Heart right ventricle (tissue), 16 donors: ENCODE measurements at regions not wholly inside any gene's neighbourhood (a gene's known extent, or its start where the extent isn't known, plus 50 kb on each side); places are given as distances from the start of the nearest gene placed in this dataset.

Experiments used
- ATAC-seq, 8 donors: fragments of 200-7000 bp; cut with Tn5 transposase; one replicate each; pipeline ENCODE4 v1.9.1; 2020; ENCODE audit warnings: mild to moderate bottlenecking in 8 of 8, moderate library complexity in 8 of 8, moderate number of reproducible peaks in 1 of 8
- DNase-seq, 2 donors: peaks; one replicate each; pipeline ENCODE4 v3.0.0-alpha.2; 2020
- H3K27ac ChIP-seq, 10 donors: fragments of 200-600 bp; sonication (generic) in 2 of 10; one replicate each; pipeline versions ENCODE4 v1.5.0 to v1.8.0; 2020 to 2022; ENCODE audit warnings: mild to moderate bottlenecking in 3 of 10
- H3K27me3 ChIP-seq, 7 donors: fragments of 200-600 bp; one replicate each; pipeline ENCODE4 v1.8.0; 2021 to 2022; ENCODE audit warnings: mild to moderate bottlenecking in 2 of 7
- H3K36me3 ChIP-seq, 9 donors: fragments of 200-600 bp; sonication (generic) in 1 of 9; one replicate each; pipeline versions ENCODE4 v1.5.0 to v1.8.0; 2020 to 2022; ENCODE audit warnings: mild to moderate bottlenecking in 2 of 9
- H3K4me1 ChIP-seq, 9 donors: fragments of 200-600 bp; sonication (generic) in 1 of 9; one replicate each; pipeline versions ENCODE4 v1.5.0 to v1.8.0; 2020 to 2022; ENCODE audit warnings: mild to moderate bottlenecking in 4 of 9
- H3K4me3 ChIP-seq, 10 donors: fragments of 200-600 bp; sonication (generic) in 2 of 10; one replicate each; pipeline versions ENCODE4 v1.5.0 to v1.8.0; 2020 to 2022; ENCODE audit warnings: mild to moderate bottlenecking in 7 of 10, moderate library complexity in 2 of 10
- H3K9me3 ChIP-seq, 11 donors: fragments of 200-600 bp in 10 of 11; sonication (generic) in 2 of 11; one replicate each; pipeline versions ENCODE4 v1.5.0 to v1.8.0; 2013 to 2022; ENCODE audit warnings: mild to moderate bottlenecking in 2 of 11, control low read depth in 1 of 11, moderate library complexity in 1 of 11
- WGBS, 2 donors: extraction: QIAGEN DNeasy Blood & Tissue Kit; methylation state at CpG; one replicate each; pipeline ENCODE4 v1.1.7; 2013; ENCODE audit warnings: inconsistent platforms in 1 of 2; 5-methylcytosine and 5-hydroxymethylcytosine counted together
- intact Hi-C, 10 donors: fragments of 100-400 bp; cut with DNase I; formaldehyde crosslinking; loops; one replicate each; pipeline versions ENCODE4 v1.11.1 to v1.14.2; 2022
- TF ChIP-seq, protein P1 (sequence below), 9 donors: fragments of 200-600 bp; sonication (generic) in 2 of 9; IDR thresholded peaks; one replicate each; pipeline versions ENCODE4 v1.5.0 to v1.8.0; 2021 to 2022; ENCODE audit warnings: antibody characterized with exemption in 9 of 9, mild to moderate bottlenecking in 5 of 9, moderate library complexity in 1 of 9
- donor health status: Arrhythmogenic right ventricular cardiomyopathy.
- donor health status: ischemic (EF 13 %, LVEDD 7.1; RV severe dilation, severe dysfunction).
- donor health status: healthy with polysubstance abuse.
- donor health status: DM: no; HTN: yes; CAD: no.
- donor health status: DM: no; HTN: no; CAD: no.
- donor health status: ischemic (EF 25% LVEDD 6.9; RV normal size, moderate dysfunction).
- donor health status: ischemic (EF 25% LVEDD 5.7; RV mildly dilated, moderate dysfunction).
- donor health status: healthy.
- donor health status: DM: yes; HTN: yes; CAD: no.
- donor health status: Ischemic cardiomyopathy.
- donor health status: ischemic (EF 35%, LVEDD 5.7; RV mildly dilated, moderate dysfunction).
- donor health status: nonischemic (EF 11% LVEDD 7.7; RV severe dilation, severe dysfunction).
- donor health status: DM: yes; HTN: yes; CAD: no.
- donor health status: PGD.
- donor health status: ischemic (EF 29% LVEDD 5.4; RV normal size, mild dysfunction).
- donor health status: nonischemic (EF 23%, LVEDD 6.1; RV moderate dilation, normal function).

DNA sequence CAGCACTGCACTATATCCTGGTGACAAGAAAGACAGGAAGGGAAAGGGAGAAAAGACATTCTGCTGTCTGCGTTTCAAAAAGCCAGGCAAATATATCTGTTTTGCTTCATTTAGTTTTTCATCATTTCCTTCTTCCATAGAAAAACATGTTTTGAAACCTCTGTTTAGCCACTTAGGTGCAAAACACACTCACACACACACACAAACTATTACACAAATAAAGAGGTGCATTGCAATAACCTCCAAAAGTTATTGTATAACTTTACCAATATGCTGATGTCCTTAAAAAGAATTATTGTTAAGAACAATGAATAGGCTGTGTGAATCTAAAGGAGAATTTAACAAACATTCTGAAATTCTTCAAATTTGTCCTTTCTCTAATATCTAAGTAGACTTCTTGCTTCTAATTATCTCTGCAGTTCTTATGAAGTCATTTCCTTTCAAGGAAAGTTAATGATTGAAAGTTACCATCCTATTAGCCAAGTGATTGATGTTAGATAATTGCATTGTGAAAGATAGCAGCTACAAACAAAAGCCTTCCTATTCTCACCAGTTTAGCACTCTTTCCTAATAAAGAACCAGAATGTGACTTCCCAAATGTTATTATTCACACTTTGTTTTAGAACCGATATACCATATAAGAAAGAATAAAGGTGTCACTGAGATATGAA, 516.7 kb downstream of the KCNJ3 start:
- DNase-seq (no peak), ATAC-seq (no peak)
- WGBS, 2 donors = 36 to 43% methylated on average over 2 of the region's 2 CpGs
- intact Hi-C loops = no loop called here
- Histone ChIP-seq H3K27ac (no peak overlapping the region), H3K27me3 (peaks cover 0 to 3% (median 0%) of the 10 kb centered on the region in 7 donors), H3K36me3 (no peaks in the 10 kb centered on the region), H3K4me1 (no peaks in the 10 kb centered on the region), H3K4me3 (no peak overlapping the region), H3K9me3 (no peaks in the 10 kb centered on the region)
- TF ChIP-seq, protein P1, sequence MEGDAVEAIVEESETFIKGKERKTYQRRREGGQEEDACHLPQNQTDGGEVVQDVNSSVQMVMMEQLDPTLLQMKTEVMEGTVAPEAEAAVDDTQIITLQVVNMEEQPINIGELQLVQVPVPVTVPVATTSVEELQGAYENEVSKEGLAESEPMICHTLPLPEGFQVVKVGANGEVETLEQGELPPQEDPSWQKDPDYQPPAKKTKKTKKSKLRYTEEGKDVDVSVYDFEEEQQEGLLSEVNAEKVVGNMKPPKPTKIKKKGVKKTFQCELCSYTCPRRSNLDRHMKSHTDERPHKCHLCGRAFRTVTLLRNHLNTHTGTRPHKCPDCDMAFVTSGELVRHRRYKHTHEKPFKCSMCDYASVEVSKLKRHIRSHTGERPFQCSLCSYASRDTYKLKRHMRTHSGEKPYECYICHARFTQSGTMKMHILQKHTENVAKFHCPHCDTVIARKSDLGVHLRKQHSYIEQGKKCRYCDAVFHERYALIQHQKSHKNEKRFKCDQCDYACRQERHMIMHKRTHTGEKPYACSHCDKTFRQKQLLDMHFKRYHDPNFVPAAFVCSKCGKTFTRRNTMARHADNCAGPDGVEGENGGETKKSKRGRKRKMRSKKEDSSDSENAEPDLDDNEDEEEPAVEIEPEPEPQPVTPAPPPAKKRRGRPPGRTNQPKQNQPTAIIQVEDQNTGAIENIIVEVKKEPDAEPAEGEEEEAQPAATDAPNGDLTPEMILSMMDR (IDR thresholded peaks at IDR 0.05) = no peak

DNA sequence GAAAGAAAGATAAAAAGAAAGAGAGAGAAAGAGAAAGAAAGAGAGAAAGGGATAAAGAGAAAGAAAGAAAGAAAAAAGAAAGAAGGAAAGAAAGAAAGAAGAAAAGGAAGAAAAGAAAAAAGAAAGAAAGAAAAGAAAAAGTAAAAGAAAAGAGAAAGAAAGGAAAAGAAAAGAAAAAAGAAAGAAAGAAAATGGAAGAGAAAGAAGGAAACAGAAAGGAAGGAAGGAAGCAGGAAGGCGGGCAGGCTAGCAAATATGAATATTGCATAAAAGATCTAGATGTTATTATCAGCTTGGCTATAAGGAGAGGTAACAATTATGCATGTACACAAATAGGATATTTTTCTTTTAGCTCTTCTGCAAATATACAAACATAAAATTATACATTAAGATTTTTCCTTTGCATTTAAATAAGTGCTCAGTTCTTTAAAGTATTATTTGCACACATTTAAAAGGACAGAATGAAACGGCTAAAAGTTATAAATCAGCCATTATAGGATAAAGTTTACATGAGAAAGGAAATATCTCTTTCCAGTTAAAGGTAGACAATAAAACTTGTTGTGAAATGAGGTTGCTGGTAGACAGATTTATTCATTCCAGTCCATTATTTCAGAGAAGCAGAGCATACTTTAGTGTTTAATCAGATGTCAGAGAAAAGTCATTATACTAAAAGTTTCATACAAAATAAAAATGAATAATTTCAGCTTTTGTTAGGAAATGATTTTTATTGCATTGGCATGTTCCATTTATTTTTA, 511.4 kb downstream of the KCNJ3 start:
- no peaks in the 10 kb centered on the region for H3K9me3 ChIP-seq
- H3K4me1 ChIP-seq = no peaks in the 10 kb centered on the region
- no peak overlapping the region for H3K4me3 ChIP-seq
- DNase-seq = no peak
- ATAC-seq = no peak
- H3K27ac ChIP-seq = no peak overlapping the region
- no peaks in the 10 kb centered on the region for H3K27me3 ChIP-seq
- intact Hi-C loops = no loop called here
- WGBS, 2 donors = 71 to 75% methylated on average over 2 of the region's 2 CpGs
- TF ChIP-seq, protein P1 (IDR thresholded peaks at IDR 0.05) = no peak
- H3K36me3 ChIP-seq = no peaks in the 10 kb centered on the region

DNA sequence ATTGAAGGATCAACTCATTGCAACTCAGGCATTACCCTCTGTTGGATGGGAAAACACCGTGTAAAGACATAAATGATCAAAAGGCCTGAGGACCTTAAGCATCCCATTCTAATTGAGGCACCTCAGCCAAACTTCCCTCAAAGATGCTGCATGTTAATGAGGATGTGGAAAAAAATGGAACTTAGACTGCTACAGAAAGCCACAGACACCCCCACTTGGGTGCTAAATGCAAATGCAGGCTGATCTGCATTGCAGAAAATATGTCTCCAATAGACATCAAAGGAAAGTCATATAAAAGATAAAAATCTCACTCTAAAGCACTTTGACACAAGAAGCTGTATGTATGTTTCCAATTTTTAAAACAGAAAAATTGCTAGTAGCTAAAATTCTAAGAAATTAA, 504.7 kb downstream of the KCNJ3 start:
- DNase-seq (no peak), ATAC-seq (no peak)
- TF ChIP-seq, protein P1 (IDR thresholded peaks at IDR 0.05) = no peak
- no peaks in the 10 kb centered on the region for H3K36me3 ChIP-seq
- no peaks in the 10 kb centered on the region for H3K4me1 ChIP-seq
- no peaks in the 10 kb centered on the region for H3K27me3 ChIP-seq
- intact Hi-C loops = no loop called here
- no peak overlapping the region for H3K27ac ChIP-seq
- H3K4me3 ChIP-seq = no peak overlapping the region
- no peaks in the 10 kb centered on the region for H3K9me3 ChIP-seq
- 60 to 61% methylated on average over 1 of the region's 1 CpG for WGBS, 2 donors

DNA sequence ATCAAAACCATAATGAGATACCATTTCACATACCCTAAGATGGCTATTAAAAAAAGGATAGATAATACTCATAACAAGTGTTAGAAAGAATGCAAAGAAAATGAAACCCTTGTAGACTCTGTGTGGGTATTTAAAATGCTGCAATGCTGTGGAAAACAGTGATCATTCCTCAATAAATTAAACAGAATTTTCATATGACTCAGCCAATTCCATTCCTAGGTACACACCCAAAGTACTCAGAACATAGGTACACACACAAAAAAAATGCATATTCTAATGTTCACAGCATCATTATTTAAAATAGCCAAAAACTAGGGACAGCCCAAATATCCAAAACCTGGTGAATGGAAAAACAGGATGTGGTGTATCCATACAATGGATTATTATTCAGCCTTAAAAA, 502.3 kb downstream of the KCNJ3 start:
- H3K27ac ChIP-seq = no peak overlapping the region
- DNase-seq (no peak), ATAC-seq (no peak)
- H3K9me3 ChIP-seq = no peaks in the 10 kb centered on the region
- TF ChIP-seq, protein P1 (IDR thresholded peaks at IDR 0.05) = no peak
- H3K4me3 ChIP-seq = no peak overlapping the region
- intact Hi-C loops = no loop called here
- no peaks in the 10 kb centered on the region for H3K27me3 ChIP-seq
- no peaks in the 10 kb centered on the region for H3K36me3 ChIP-seq
- H3K4me1 ChIP-seq = no peaks in the 10 kb centered on the region
